ENCODE measurements at regions not wholly inside any gene's neighbourhood (a gene's known extent, or its start where the extent isn't known, plus 50 kb on each side); places are given as distances from the start of the nearest gene placed in this dataset.
"Not testable (repeated sequence)": the region's sequence is repeated elsewhere in the genome, so short reads cannot be mapped to it uniquely, and the experiment has no call there.

GRCh38 chr12:95380334-95380733, 93.6 kb upstream of the METAP2 start:
- TF ChIP-seq OSR1 (CRISPR knock-in tag; IDR thresholded peaks at IDR 0.05); RARB (CRISPR knock-in tag; IDR thresholded peaks at IDR 0.05); ZNF70 (CRISPR knock-in tag; IDR thresholded peaks at IDR 0.05); POU6F1 (CRISPR knock-in tag; IDR thresholded peaks at IDR 0.05; ENCODE audit: borderline replicate concordance, low read depth); ISL1 (CRISPR knock-in tag; IDR thresholded peaks at IDR 0.05): not testable (repeated sequence)
- TF ChIP-seq, protein P1, sequence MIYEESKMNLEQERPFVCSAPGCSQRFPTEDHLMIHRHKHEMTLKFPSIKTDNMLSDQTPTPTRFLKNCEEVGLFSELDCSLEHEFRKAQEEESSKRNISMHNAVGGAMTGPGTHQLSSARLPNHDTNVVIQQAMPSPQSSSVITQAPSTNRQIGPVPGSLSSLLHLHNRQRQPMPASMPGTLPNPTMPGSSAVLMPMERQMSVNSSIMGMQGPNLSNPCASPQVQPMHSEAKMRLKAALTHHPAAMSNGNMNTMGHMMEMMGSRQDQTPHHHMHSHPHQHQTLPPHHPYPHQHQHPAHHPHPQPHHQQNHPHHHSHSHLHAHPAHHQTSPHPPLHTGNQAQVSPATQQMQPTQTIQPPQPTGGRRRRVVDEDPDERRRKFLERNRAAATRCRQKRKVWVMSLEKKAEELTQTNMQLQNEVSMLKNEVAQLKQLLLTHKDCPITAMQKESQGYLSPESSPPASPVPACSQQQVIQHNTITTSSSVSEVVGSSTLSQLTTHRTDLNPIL (CRISPR knock-in tag; IDR thresholded peaks at IDR 0.05; ENCODE audit: low read depth) = not testable (repeated sequence)

Data from SK-N-SH treated with all-trans-retinoic acid at 6 μM for 48 hours (cell line).